Panc1 (cell line): ENCODE measurements at regions not wholly inside any gene's neighbourhood (a gene's known extent, or its start where the extent isn't known, plus 50 kb on each side); places are given as distances from the start of the nearest gene placed in this dataset.

Experiments used
- ATAC-seq: fragments of 200-7000 bp; cut with Tn5 transposase; 2 replicates; pipeline ENCODE4 v1.9.1; 2020; ENCODE audit warnings: mild to moderate bottlenecking, moderate library complexity
- BruUV-seq: library from RNA; stranded (reverse); fragments of 400-500 nt; replicated peaks from 2 replicates; lab custom pipeline; 2021; lab: Mats Ljungman, UMichigan
- CTCF ChIA-PET: fragments of 300-600 bp; sonication (Branson Sonifier 250); formaldehyde crosslinking; loops from one replicate; lab custom pipeline; 2022; ENCODE audit warnings: antibody characterized with exemption; lab: Charles Lee
- POLR2A ChIA-PET: fragments of 300-600 bp; sonication (Branson Sonifier 250); formaldehyde crosslinking; loops from one replicate; lab custom pipeline; 2022; ENCODE audit warnings: antibody characterized with exemption; lab: Charles Lee
- DNase-seq: peaks from one replicate; pipeline ENCODE4 v3.0.0-alpha.2; 2010; ENCODE audit warnings: low read depth, low spot score
- H3K27ac ChIP-seq: 2 replicates; pipeline ENCODE4 v1.5.1; 2011; ENCODE audit warnings: mild to moderate bottlenecking, low read length, inconsistent platforms
- H3K27me3 ChIP-seq: fragments of 200-500 bp; sonication (Bioruptor generic); 2 replicates; pipeline ENCODE4 v1.6.0; 2014; ENCODE audit warnings: low read length, inconsistent platforms; ENCODE audit not compliant: control insufficient read depth, insufficient read depth
- H3K36me3 ChIP-seq: fragments of 200-500 bp; sonication (Bioruptor generic); 2 replicates; pipeline ENCODE4 v1.5.1; 2014; ENCODE audit warnings: inconsistent platforms, mild to moderate bottlenecking, low read length, moderate library complexity; ENCODE audit not compliant: control insufficient read depth, insufficient read depth
- H3K4me1 ChIP-seq: 2 replicates; pipeline ENCODE4 v1.5.1; 2011; ENCODE audit warnings: inconsistent platforms, mild to moderate bottlenecking, low read length, moderate library complexity; ENCODE audit not compliant: control insufficient read depth, insufficient read depth
- H3K4me3 ChIP-seq, 2 experiments: 2 replicates each; pipeline ENCODE4 v1.5.1; 2011 to 2012; ENCODE audit warnings: low read depth in 2 of 2, low read length in 2 of 2, mild to moderate bottlenecking in 2 of 2, inconsistent platforms in 1 of 2, moderate library complexity in 1 of 2
- H3K9me3 ChIP-seq: fragments of 200-500 bp; sonication (Bioruptor generic); 2 replicates; pipeline ENCODE4 v1.5.1; 2014; ENCODE audit warnings: low read depth, mild to moderate bottlenecking, inconsistent platforms, low read length, moderate library complexity; ENCODE audit not compliant: control insufficient read depth, insufficient read depth
- POLR2AphosphoS5 ChIP-seq: IDR thresholded peaks from 2 replicates; pipeline ENCODE4 v1.6.1; 2012; ENCODE audit warnings: mild to moderate bottlenecking, low read depth, low read length, moderate library complexity
- SIN3A ChIP-seq: IDR thresholded peaks from 2 replicates; pipeline ENCODE4 v1.6.1; 2012; ENCODE audit warnings: low read depth, mild to moderate bottlenecking, low read length, moderate library complexity, borderline replicate concordance; ENCODE audit not compliant: insufficient read depth
- TCF7L2 ChIP-seq: IDR thresholded peaks from 2 replicates; pipeline ENCODE4 v1.6.1; 2011; ENCODE audit warnings: mild to moderate bottlenecking, low read depth, low read length, inconsistent platforms
- in situ Hi-C: cut with HindIII; loops from 2 replicates; pipeline ENCODE4 v1.10.0; 2016; ENCODE audit warnings: low sequenced_read_pairs, low pct_unique_long_range_greater_than_20kb
- intact Hi-C: fragments of 100-400 bp; cut with micrococcal nuclease; formaldehyde crosslinking; loops from one replicate; pipeline ENCODE4 v1.10.0; 2022; ENCODE audit not compliant: unreplicated experiment
- TF ChIP-seq, protein P1 (sequence below), 2 experiments: IDR thresholded peaks; 2 replicates each; pipeline ENCODE4 v1.6.1; 2011 to 2012; ENCODE audit warnings: low read depth in 2 of 2, control low read depth in 1 of 2, low read length in 1 of 2, mild to moderate bottlenecking in 1 of 2, moderate library complexity in 1 of 2; ENCODE audit not compliant: insufficient read depth in 1 of 2
- TF ChIP-seq, protein P2 (sequence below): fragments of 450-650 bp; IDR thresholded peaks from 2 replicates; pipeline ENCODE4 v1.5.1; 2017; ENCODE audit warnings: mild to moderate bottlenecking

DNA sequence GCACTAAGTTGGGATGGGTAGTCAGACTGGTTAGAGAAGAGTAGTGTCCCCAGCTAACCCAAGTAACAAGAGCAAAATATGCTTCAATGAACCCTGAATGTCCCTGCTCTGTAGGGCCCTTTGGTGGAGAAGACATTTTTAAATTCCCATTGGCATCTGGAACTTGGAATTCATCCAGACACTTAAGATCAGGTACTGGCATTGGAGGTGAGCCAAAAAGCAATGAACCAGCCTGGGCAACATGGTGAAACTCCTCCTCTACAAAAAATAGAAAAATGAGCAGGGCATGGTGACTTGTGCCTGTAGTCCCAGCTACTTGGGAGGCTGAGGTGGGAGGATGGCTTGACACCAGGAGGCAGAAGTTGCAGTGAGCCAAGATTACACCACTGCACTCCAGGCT is 58.9 kb upstream of the ZNF618 start:
- intact Hi-C loops (loop anchor here (10.0 kb wide), 1 partner anchor 218 kb away; no protein-coding TSS in a partner anchor), in situ Hi-C loops (no loop called here)
- peaks cover 2% of the 10 kb centered on the region for H3K27me3 ChIP-seq
- H3K27ac ChIP-seq: no peak overlapping the region
- POLR2A ChIA-PET: no interaction called here
- ATAC-seq (no peak), DNase-seq (no peak)
- no peak overlapping the region for H3K4me3 ChIP-seq
- no peaks in the 10 kb centered on the region for H3K4me1 ChIP-seq
- no peaks in the 10 kb centered on the region for H3K9me3 ChIP-seq
- no TSS peak for BruUV-seq
- TF ChIP-seq POLR2AphosphoS5 (no peak), TCF7L2 (no peak), SIN3A (no peak)
- TF ChIP-seq, protein P1, sequence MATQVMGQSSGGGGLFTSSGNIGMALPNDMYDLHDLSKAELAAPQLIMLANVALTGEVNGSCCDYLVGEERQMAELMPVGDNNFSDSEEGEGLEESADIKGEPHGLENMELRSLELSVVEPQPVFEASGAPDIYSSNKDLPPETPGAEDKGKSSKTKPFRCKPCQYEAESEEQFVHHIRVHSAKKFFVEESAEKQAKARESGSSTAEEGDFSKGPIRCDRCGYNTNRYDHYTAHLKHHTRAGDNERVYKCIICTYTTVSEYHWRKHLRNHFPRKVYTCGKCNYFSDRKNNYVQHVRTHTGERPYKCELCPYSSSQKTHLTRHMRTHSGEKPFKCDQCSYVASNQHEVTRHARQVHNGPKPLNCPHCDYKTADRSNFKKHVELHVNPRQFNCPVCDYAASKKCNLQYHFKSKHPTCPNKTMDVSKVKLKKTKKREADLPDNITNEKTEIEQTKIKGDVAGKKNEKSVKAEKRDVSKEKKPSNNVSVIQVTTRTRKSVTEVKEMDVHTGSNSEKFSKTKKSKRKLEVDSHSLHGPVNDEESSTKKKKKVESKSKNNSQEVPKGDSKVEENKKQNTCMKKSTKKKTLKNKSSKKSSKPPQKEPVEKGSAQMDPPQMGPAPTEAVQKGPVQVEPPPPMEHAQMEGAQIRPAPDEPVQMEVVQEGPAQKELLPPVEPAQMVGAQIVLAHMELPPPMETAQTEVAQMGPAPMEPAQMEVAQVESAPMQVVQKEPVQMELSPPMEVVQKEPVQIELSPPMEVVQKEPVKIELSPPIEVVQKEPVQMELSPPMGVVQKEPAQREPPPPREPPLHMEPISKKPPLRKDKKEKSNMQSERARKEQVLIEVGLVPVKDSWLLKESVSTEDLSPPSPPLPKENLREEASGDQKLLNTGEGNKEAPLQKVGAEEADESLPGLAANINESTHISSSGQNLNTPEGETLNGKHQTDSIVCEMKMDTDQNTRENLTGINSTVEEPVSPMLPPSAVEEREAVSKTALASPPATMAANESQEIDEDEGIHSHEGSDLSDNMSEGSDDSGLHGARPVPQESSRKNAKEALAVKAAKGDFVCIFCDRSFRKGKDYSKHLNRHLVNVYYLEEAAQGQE (IDR thresholded peaks at IDR 0.05; ENCODE audit: insufficient read depth in 1 of 2, low read depth in 2 of 2, low read length in 1 of 2): no peak
- TF ChIP-seq, protein P2, sequence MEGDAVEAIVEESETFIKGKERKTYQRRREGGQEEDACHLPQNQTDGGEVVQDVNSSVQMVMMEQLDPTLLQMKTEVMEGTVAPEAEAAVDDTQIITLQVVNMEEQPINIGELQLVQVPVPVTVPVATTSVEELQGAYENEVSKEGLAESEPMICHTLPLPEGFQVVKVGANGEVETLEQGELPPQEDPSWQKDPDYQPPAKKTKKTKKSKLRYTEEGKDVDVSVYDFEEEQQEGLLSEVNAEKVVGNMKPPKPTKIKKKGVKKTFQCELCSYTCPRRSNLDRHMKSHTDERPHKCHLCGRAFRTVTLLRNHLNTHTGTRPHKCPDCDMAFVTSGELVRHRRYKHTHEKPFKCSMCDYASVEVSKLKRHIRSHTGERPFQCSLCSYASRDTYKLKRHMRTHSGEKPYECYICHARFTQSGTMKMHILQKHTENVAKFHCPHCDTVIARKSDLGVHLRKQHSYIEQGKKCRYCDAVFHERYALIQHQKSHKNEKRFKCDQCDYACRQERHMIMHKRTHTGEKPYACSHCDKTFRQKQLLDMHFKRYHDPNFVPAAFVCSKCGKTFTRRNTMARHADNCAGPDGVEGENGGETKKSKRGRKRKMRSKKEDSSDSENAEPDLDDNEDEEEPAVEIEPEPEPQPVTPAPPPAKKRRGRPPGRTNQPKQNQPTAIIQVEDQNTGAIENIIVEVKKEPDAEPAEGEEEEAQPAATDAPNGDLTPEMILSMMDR: no peak
- CTCF ChIA-PET: no interaction called here
- no peaks in the 10 kb centered on the region for H3K36me3 ChIP-seq

DNA sequence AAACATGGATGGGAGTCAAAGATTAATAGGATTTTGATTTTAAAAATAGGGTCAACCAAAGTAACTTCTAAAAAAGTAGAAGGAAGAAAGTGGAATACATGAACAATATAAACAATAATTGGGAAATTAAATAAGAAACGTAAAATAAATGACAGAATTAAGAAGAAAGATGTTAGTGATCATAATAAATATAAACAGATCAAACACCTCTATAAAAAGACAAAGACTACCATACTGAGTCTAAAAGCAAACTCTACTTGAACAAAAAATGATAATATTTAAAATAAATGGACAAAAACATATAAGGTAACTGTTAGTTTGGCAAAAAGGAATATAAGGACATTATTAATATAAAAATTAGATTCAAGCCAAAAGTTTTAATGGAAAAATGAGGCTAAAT is 57.7 kb upstream of the ZNF618 start:
- Histone ChIP-seq H3K4me1 (no peaks in the 10 kb centered on the region), H3K4me3 (no peak overlapping the region), H3K36me3 (no peaks in the 10 kb centered on the region), H3K9me3 (no peaks in the 10 kb centered on the region), H3K27me3 (peaks cover 2% of the 10 kb centered on the region), H3K27ac (no peak overlapping the region)
- ATAC-seq (no peak), DNase-seq (no peak)
- intact Hi-C loops (loop anchor here (10.0 kb wide), 1 partner anchor 216 kb away; no protein-coding TSS in a partner anchor), in situ Hi-C loops (no loop called here)
- TF ChIP-seq, protein P2: no peak
- TF ChIP-seq TCF7L2: no peak
- TF ChIP-seq, protein P1 (IDR thresholded peaks at IDR 0.05; ENCODE audit: insufficient read depth in 1 of 2, low read depth in 2 of 2, low read length in 1 of 2): no peak
- TF ChIP-seq SIN3A: no peak
- TF ChIP-seq POLR2AphosphoS5: no peak
- BruUV-seq: no TSS peak
- POLR2A ChIA-PET: no interaction called here
- CTCF ChIA-PET: no interaction called here
